NB4 (cell line): ENCODE measurements at regions not wholly inside any gene's neighbourhood (a gene's known extent, or its start where the extent isn't known, plus 50 kb on each side); places are given as distances from the start of the nearest gene placed in this dataset.

Experiments
- MYC ChIP-seq: IDR thresholded peaks from 2 replicates; pipeline ENCODE4 v1.6.1; 2011; ENCODE audit warnings: low read depth, low read length
- POLR2A ChIP-seq: IDR thresholded peaks from 2 replicates; pipeline ENCODE4 v1.6.1; 2011; ENCODE audit warnings: mild to moderate bottlenecking; ENCODE audit not compliant: insufficient read length; ENCODE audit errors: extremely low read depth
- TF ChIP-seq, protein P1 (sequence below): IDR thresholded peaks from one replicate; pipeline ENCODE4 v1.5.1; 2012; ENCODE audit warnings: low read depth, low read length

DNA sequence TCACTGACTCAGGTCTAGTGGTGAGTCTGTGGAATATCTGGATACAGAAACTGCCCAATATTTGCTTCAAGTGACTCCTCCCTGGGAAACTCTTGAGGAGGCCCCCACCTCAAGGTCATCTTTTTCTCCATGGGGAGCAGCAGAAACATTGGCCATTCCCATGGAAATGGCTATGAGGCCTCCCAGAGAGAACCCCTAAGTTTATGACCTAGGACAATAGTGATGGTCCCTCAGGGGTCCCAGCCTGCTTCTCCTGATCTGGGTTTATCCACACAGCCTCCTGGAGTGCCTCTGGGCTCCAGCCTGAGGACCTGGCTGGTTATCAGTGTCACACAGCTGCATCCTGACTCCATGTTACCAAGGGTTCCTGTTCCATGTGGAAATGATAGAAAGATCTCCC, 131.2 kb downstream of the ZNF280B start:
- TF ChIP-seq, protein P1, sequence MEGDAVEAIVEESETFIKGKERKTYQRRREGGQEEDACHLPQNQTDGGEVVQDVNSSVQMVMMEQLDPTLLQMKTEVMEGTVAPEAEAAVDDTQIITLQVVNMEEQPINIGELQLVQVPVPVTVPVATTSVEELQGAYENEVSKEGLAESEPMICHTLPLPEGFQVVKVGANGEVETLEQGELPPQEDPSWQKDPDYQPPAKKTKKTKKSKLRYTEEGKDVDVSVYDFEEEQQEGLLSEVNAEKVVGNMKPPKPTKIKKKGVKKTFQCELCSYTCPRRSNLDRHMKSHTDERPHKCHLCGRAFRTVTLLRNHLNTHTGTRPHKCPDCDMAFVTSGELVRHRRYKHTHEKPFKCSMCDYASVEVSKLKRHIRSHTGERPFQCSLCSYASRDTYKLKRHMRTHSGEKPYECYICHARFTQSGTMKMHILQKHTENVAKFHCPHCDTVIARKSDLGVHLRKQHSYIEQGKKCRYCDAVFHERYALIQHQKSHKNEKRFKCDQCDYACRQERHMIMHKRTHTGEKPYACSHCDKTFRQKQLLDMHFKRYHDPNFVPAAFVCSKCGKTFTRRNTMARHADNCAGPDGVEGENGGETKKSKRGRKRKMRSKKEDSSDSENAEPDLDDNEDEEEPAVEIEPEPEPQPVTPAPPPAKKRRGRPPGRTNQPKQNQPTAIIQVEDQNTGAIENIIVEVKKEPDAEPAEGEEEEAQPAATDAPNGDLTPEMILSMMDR = no peak
- no peak for TF ChIP-seq POLR2A
- TF ChIP-seq MYC = no peak
